HG03025 (cell line): ENCODE measurements at regions not wholly inside any gene's neighbourhood (a gene's known extent, or its start where the extent isn't known, plus 50 kb on each side); places are given as distances from the start of the nearest gene placed in this dataset.
"Not testable (repeated sequence)": the region's sequence is repeated elsewhere in the genome, so short reads cannot be mapped to it uniquely, and the experiment has no call there.

ENCODE experiments used
- ATAC-seq: cut with Tn5 transposase; IDR thresholded peaks from one replicate; pipeline ENCODE4 v1.9.1; 2021; ENCODE audit warnings: mild to moderate bottlenecking, moderate library complexity; ENCODE audit not compliant: unreplicated experiment, low FRiP score

- ATAC-seq: no peak
Observed at GRCh38 chr11:92168936-92169335, 55.7 kb upstream of the FAT3 start.

- no peak for ATAC-seq
Observed at GRCh38 chr11:92167571-92167970, 57.0 kb upstream of the FAT3 start.

DNA sequence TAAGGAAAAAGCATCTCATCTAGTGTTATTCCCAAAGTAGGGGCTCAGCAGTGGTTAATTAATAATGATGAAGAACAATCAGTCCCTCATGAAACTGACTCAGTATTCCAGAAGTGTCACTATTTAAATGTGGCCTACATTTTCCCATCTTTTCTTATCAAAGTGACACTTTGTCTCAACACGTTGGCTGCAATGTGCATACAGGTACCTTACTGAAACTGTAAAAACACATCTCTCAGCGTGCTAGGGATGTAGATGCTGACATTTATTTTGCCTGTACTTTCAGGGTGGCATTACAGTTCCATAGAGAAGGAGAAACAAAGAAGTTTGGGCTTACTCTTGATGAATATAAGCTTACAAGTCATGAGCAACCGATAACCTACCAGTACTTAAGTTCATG lies 58.3 kb upstream of the FAT3 start:
- no peak for ATAC-seq

- ATAC-seq: no peak
Observed at GRCh38 chr11:92163879-92164278, 60.7 kb upstream of the FAT3 start.

GRCh38 chr11:92162776-92163175 lies 61.8 kb upstream of the FAT3 start:
- no peak for ATAC-seq

- no peak for ATAC-seq
Observed at GRCh38 chr11:92159931-92160330, 64.7 kb upstream of the FAT3 start.

- not testable (repeated sequence) for ATAC-seq
Observed at GRCh38 chr11:92157390-92157789, 67.2 kb upstream of the FAT3 start.

DNA sequence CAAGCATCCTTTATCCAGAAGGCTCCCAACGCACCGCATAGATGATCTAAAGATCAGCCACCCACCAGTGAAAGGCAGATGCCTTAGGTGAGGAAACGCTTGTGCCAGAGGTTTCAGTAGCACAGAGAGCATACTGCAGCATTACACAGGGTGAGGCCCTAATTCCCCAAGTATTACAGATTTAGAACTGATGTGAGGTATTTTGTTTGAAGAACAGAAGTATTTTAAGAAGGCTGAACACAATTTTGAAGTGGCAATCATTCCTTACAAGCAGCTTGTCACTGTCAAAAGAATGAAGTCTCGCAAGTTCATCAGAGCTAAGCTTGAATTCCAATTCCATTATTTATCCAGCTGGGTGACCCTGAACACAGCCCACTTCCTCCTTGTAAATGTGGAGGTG lies 70.0 kb upstream of the FAT3 start:
- ATAC-seq: no peak

- no peak for ATAC-seq
Observed at GRCh38 chr11:92154110-92154509, 70.5 kb upstream of the FAT3 start.

- no peak for ATAC-seq
Observed at GRCh38 chr11:92153542-92153941, 71.1 kb upstream of the FAT3 start.

DNA sequence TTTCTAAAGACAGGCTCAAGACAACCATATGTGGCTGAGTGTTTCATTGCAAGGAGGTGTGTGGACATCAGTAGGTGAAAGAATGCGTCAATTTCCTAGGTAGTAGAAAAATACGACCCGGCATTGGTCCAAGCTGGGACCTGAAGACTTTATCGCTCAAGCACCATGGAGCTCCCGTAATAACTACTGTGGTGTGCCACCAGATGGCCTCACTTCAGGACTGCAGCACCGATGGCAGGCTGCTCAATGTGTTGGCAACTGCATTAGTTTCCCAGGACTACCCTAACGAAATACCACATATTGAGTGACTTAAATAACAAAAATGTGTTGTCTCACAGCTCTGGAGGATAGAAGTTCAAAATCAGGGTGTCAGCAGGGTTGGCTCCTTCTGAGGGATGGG lies 72.4 kb upstream of the FAT3 start:
- no peak for ATAC-seq

DNA sequence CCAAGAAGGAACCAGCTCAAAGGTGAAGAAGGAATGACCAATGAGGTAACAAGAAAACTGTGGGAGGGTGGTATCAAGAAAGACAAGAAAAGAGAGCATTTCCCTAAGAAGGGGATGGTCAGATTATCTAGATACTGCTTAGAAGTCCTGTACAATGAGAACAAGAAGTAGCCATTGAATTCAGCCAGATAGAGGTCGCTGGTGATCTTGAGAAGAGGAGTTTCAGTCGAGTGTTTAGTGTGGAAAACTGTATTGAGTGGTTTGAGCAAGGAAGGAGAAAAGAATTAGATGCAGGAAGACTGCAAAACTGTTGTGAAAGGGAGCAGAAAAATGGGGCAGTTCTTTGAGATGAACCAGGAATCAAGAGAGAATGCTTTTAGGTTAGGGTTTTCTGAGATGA lies 74.6 kb upstream of the FAT3 start:
- ATAC-seq: no peak

DNA sequence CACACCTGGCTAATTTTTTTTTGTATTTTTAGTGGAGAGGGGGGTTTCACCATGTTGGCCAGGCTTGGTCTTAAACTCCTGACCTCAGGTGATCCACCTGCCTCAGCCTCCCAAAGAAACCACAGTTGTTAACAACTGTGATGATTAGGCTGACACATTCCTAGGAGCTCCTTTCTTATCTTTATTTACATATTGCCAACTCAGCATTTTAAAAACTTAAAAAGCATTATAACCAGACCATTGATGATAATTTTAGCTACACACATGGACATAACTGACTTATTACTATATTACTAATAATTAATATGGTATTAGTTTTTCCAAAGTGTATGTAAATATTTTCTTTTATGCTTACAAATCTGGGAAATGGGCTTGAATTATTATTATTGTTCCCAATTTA lies 82.9 kb upstream of the FAT3 start:
- no peak for ATAC-seq

DNA sequence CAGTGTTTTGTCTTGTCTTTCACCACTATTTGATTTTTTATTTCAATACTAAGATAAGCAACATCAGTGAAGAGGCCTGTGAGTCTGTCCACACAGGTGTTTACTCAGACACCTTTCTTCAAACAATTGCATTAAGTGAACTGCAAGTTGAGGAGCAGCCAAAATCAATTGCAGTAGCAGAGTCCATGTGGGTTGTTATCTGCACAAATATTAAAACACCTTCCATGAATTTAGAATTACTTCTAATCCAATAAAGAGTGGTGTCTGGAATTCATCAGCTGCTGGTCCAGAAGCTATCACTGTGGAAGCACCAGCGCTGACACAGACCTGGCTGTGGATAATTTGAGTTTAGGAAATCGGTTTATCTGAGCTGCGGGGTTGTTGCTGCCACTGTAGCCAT lies 83.5 kb upstream of the FAT3 start:
- ATAC-seq: no peak

DNA sequence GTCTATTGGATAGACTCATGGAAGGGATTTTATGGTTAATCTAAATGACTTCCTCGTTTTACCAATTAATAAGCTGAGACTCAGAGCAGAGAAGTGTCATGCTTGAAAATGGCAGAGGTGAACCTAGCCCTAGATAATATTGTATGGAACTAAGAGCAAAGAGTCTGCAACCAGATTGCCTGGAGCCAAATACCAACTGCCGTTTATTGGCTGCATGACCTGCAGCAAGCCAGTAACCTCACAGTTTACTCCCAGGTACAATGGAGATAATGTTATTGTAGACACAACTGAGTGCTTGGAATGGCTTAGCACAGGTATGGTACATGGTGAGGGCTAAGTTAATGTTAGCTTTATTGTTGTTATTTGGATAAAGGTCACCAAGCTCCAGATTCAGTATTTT lies 84.6 kb upstream of the FAT3 start:
- ATAC-seq: no peak

DNA sequence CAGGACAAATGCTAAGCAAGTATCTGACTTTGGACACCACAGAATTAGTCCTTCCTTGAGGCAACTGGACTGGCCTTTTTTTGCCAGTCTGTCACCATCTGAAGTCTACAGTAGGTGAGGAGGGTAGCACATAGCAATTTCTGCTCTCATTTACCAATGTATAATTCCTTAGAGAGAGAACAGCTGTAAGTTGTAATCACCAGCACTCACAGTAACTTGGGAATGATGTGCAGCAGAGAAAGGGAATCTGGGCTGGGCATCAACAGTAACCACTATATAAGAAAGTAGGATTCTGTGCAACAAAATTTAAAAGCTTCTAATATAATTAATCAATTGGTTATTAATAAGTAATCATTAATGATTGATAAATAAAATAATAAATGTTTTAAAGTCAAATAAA lies 86.3 kb upstream of the FAT3 start:
- no peak for ATAC-seq

DNA sequence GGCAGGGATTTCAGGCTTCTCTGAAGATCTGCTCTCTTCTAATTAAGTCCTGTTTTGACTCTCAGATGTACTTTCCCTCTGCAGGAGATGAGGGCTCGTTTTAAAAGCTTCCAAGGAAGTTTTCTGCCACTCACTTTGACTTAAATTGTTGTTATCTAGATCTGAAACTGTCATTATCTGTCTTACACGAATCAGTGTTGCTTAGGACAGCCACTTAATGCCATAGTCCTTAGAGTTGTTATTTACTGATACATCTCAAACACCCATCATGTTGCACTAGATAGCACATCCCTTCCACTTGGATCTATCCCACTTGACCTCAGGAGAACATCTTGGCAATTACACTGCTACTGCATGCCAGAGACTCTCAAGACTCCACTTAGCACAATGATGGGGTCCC lies 86.9 kb upstream of the FAT3 start:
- no peak for ATAC-seq

DNA sequence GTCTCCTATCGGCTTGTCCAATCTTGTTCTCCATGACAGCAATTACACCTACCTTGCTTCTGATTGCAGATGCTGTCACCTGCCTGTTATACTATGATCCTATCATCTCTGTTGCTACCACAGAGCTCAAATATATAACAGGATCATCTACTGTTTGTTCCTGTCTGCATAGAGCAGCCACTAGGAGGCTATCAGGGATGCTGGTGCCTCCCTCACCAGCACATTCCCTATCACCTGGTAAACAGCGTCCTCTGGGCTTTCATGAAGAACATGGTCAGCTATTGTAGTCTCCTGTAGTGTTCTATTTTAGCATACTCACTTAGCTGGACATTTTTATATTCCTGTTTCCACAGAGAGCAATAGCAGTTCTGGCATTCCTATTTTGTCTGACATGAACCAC lies 87.8 kb upstream of the FAT3 start:
- ATAC-seq: no peak

GRCh38 chr11:92131289-92131865 lies 93.2 kb upstream of the FAT3 start:
- ATAC-seq: no peak

DNA sequence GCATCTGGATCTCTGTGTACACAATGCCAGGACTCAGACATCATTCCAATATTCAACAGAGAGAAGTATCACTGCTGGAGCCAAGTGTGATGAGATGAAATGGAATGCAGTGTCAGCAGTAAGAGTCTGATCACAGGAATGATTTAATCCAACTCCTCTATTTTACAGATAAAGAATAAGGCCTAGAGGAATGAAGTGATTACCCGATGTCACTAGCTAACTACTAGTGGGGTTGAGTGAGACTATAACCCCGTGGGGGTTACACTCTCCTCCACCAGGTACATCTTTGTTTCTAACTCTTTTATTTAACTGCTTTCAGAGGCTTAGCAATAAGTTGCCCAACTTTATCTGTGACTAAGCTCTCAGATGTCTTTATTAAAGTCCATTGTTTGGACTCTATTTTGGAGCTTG lies 94.2 kb upstream of the FAT3 start:
- ATAC-seq: no peak

GRCh38 chr11:92129811-92130210 lies 94.8 kb upstream of the FAT3 start:
- no peak for ATAC-seq

GRCh38 chr11:92128026-92128425 lies 96.6 kb upstream of the FAT3 start:
- ATAC-seq: no peak

- ATAC-seq: no peak
Observed at GRCh38 chr11:92125321-92125720, 99.3 kb upstream of the FAT3 start.
